ENCODE measurements at regions not wholly inside any gene's neighbourhood (a gene's known extent, or its start where the extent isn't known, plus 50 kb on each side); places are given as distances from the start of the nearest gene placed in this dataset.

DNA sequence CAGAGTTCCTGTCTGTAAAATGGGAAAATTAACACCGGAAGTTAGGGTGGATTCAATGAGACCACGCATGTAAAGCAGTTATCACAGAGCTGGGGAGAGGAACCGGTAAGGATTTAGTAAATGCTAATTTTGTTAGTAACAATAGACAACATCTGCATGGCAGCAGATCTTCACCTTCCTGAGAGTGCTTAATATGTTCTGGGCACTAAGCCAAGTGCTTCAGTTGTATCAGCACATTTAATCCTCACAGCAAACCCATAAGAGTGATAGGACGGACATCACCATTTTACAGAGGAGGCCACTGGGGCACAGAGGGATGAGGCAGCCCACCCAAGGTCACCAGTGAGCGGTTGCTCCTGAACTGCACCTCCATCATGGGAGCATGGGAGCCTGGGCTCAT lies 189.4 kb downstream of the WNT5A start:
- Histone ChIP-seq H3K9me3 (ENCODE audit: low read depth, low read length) (no peaks in the 10 kb centered on the region), H3K36me3 (ENCODE audit: insufficient read depth, low read length) (no peaks in the 10 kb centered on the region), H3K27ac (no peak overlapping the region), H3K9ac (ENCODE audit: insufficient read length) (no peak overlapping the region), H3K4me3 (no peak overlapping the region)
- TF ChIP-seq POLR2AphosphoS5 (IDR thresholded peaks at IDR 0.05; ENCODE audit: borderline replicate concordance, low read depth, low read length): no peak
- no peak for TF ChIP-seq FOXP2 (optimal IDR thresholded peaks at IDR 0.05; ENCODE audit: control extremely low read depth, extremely low read length, insufficient read depth)
- TF ChIP-seq EZH2 (IDR thresholded peaks at IDR 0.05): no peak
- DNase-seq (ENCODE audit: low read depth, low spot score): no peak

DNA sequence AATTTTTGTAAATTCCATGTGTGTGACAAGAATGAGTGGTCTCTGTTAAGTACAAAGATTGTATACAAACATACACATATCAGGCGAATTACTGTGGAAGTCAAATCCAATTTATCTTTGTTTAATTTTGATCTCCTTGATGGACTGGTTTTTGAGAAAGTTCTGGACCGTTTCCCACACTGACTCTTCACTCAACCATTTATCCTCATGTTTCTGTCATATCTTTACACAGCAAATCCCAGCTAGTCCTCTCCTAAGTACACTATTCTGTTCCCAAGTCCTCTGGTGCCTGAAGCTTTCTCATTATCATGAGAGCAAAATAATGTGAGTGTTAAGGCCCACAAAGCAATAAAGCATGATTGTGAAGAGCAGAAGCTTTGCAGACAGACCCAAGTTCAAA lies 189.9 kb downstream of the WNT5A start:
- Histone ChIP-seq H3K9ac (ENCODE audit: insufficient read length) (no peak overlapping the region), H3K4me3 (no peak overlapping the region), H3K36me3 (ENCODE audit: insufficient read depth, low read length) (no peaks in the 10 kb centered on the region), H3K9me3 (ENCODE audit: low read depth, low read length) (no peaks in the 10 kb centered on the region), H3K27ac (no peak overlapping the region)
- DNase-seq (ENCODE audit: low read depth, low spot score): no peak
- TF ChIP-seq POLR2AphosphoS5 (IDR thresholded peaks at IDR 0.05; ENCODE audit: borderline replicate concordance, low read depth, low read length): no peak
- no peak for TF ChIP-seq EZH2 (IDR thresholded peaks at IDR 0.05)
- no peak for TF ChIP-seq FOXP2 (optimal IDR thresholded peaks at IDR 0.05; ENCODE audit: control extremely low read depth, extremely low read length, insufficient read depth)

DNA sequence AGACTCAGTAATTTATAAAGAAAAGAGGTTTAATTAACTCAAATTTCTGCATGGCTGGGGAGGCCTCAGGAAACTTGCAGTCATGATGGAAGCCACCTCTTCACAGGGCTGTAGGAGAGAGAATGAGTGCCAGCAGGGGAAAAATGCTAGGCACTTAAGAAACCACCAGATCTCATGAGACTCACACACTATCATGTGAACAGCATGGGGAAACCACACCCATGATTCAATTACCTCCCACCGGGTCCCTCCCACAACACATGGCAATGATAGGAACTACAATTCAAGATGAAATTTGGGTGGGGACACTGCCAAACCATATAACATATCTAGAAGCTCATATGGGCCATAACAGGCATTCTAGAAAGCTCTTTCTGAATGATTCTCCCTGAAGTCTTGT lies 190.3 kb downstream of the WNT5A start:
- no peak overlapping the region for H3K4me3 ChIP-seq
- no peaks in the 10 kb centered on the region for H3K9me3 ChIP-seq (ENCODE audit: low read depth, low read length)
- H3K36me3 ChIP-seq (ENCODE audit: insufficient read depth, low read length): no peaks in the 10 kb centered on the region
- H3K27ac ChIP-seq: no peak overlapping the region
- no peak for DNase-seq (ENCODE audit: low read depth, low spot score)
- no peak for TF ChIP-seq EZH2 (IDR thresholded peaks at IDR 0.05)
- TF ChIP-seq FOXP2 (optimal IDR thresholded peaks at IDR 0.05; ENCODE audit: control extremely low read depth, extremely low read length, insufficient read depth): no peak
- TF ChIP-seq POLR2AphosphoS5 (IDR thresholded peaks at IDR 0.05; ENCODE audit: borderline replicate concordance, low read depth, low read length): no peak
- no peak overlapping the region for H3K9ac ChIP-seq (ENCODE audit: insufficient read length)

GRCh38 chr3:55296030-55296429 lies 191.1 kb downstream of the WNT5A start:
- Histone ChIP-seq H3K9me3 (ENCODE audit: low read depth, low read length) (no peaks in the 10 kb centered on the region), H3K4me3 (no peak overlapping the region), H3K27ac (no peak overlapping the region), H3K9ac (ENCODE audit: insufficient read length) (no peak overlapping the region), H3K36me3 (ENCODE audit: insufficient read depth, low read length) (no peaks in the 10 kb centered on the region)
- no peak for DNase-seq (ENCODE audit: low read depth, low spot score)
- TF ChIP-seq EZH2 (IDR thresholded peaks at IDR 0.05) (no peak), POLR2AphosphoS5 (IDR thresholded peaks at IDR 0.05; ENCODE audit: borderline replicate concordance, low read depth, low read length) (no peak), FOXP2 (optimal IDR thresholded peaks at IDR 0.05; ENCODE audit: control extremely low read depth, extremely low read length, insufficient read depth) (no peak)

DNA sequence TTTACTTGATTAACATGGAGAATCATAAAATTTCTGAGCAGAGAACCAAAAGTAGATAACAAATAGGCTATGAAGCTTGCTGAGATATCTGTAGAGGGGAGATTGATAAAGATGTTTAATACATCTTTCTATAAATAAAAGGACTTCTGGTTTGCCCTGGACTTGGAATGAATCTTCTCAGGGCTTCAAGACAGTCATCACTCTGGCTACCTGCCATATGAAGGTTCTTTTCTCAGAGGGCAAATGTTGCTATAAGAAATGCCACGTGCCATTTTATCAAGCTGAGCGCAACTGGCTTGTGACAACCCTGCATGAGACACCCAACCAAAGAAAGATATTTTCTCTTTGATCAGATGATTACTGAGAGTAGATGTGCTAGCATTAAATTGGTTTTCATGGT lies 192.5 kb downstream of the WNT5A start:
- Histone ChIP-seq H3K27ac (no peak overlapping the region), H3K9ac (ENCODE audit: insufficient read length) (no peak overlapping the region), H3K36me3 (ENCODE audit: insufficient read depth, low read length) (no peaks in the 10 kb centered on the region), H3K9me3 (ENCODE audit: low read depth, low read length) (no peaks in the 10 kb centered on the region), H3K4me3 (no peak overlapping the region)
- no peak for TF ChIP-seq FOXP2 (optimal IDR thresholded peaks at IDR 0.05; ENCODE audit: control extremely low read depth, extremely low read length, insufficient read depth)
- DNase-seq (ENCODE audit: low read depth, low spot score): no peak

DNA sequence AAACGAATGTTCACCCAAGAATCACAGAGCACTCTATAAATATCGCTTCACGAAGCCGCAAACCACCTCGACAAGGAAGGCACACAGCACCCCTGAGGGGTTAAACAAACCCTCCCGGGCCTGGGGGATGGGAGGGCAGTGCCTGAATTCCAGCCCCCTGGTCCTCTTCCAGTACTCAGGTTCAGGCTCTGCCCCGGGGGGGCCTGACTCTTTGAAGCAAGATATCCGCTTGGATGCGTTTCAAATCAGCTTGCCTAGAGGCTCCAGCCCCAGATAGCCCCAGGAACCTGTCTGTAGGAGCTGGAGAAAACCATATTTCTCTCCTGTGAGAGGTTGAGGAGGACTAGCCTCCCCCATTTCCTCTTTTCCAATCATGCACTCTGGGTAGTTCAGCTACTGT lies 194.7 kb downstream of the WNT5A start:
- DNase-seq (ENCODE audit: low read depth, low spot score): no peak
- no peak for TF ChIP-seq FOXP2 (optimal IDR thresholded peaks at IDR 0.05; ENCODE audit: control extremely low read depth, extremely low read length, insufficient read depth)
- TF ChIP-seq EZH2 (IDR thresholded peaks at IDR 0.05): no peak
- no peak for TF ChIP-seq POLR2AphosphoS5 (IDR thresholded peaks at IDR 0.05; ENCODE audit: borderline replicate concordance, low read depth, low read length)
- no peaks in the 10 kb centered on the region for H3K36me3 ChIP-seq (ENCODE audit: insufficient read depth, low read length)
- H3K27ac ChIP-seq: no peak overlapping the region
- no peak overlapping the region for H3K9ac ChIP-seq (ENCODE audit: insufficient read length)
- peak overlapping the region; percentile 55 for H3K4me3 ChIP-seq
- H3K9me3 ChIP-seq (ENCODE audit: low read depth, low read length): no peaks in the 10 kb centered on the region

DNA sequence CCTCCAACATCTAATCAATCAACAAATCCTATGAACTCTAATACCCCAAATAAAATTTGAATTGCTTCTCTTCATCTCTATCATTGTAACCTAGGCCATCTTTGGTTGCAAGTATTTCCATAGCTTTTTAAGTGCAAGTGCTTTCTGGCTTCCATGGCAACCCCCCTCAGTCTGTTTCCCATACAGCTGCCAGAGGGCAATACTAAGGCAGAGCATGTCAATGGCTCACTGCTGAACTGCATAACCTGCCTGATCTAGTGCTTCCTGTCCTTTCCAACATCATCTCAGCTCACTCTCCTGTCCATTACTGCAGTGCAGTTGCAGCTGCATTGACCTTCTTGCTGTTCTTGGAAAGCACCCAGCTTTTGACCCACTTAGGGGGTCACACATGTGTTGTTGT lies 198.4 kb downstream of the WNT5A start:
- no peaks in the 10 kb centered on the region for H3K36me3 ChIP-seq (ENCODE audit: insufficient read depth, low read length)
- H3K9ac ChIP-seq (ENCODE audit: insufficient read length): no peak overlapping the region
- H3K27ac ChIP-seq: no peak overlapping the region
- TF ChIP-seq EZH2 (IDR thresholded peaks at IDR 0.05): no peak
- TF ChIP-seq FOXP2 (optimal IDR thresholded peaks at IDR 0.05; ENCODE audit: control extremely low read depth, extremely low read length, insufficient read depth): no peak
- TF ChIP-seq POLR2AphosphoS5 (IDR thresholded peaks at IDR 0.05; ENCODE audit: borderline replicate concordance, low read depth, low read length): no peak
- no peak overlapping the region for H3K4me3 ChIP-seq
- no peaks in the 10 kb centered on the region for H3K9me3 ChIP-seq (ENCODE audit: low read depth, low read length)
- DNase-seq (ENCODE audit: low read depth, low spot score): no peak

DNA sequence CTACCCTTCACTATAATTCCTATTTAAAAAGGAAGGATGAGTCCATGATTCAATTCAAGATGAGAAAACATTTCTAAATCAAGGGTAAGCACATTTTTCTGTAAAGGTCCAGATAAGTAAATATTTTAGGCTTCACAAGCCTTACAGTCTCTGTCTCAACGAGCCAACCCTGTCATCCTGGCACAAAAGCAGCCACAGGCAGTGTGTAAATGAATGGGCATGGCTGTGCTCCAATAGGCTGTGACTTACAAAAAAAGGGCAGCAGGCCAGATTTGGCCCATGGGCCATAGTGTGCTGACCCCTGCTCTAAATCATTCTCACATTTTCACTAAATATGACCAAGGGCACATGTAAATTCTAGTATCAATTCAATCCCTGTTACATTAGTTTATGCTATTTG lies 200.4 kb downstream of the WNT5A start:
- Histone ChIP-seq H3K27ac (no peak overlapping the region), H3K9ac (ENCODE audit: insufficient read length) (no peak overlapping the region), H3K9me3 (ENCODE audit: low read depth, low read length) (no peaks in the 10 kb centered on the region), H3K4me3 (no peak overlapping the region), H3K36me3 (ENCODE audit: insufficient read depth, low read length) (no peaks in the 10 kb centered on the region)
- TF ChIP-seq FOXP2 (optimal IDR thresholded peaks at IDR 0.05; ENCODE audit: control extremely low read depth, extremely low read length, insufficient read depth) (no peak), POLR2AphosphoS5 (IDR thresholded peaks at IDR 0.05; ENCODE audit: borderline replicate concordance, low read depth, low read length) (no peak), EZH2 (IDR thresholded peaks at IDR 0.05) (no peak)
- no peak for DNase-seq (ENCODE audit: low read depth, low spot score)

DNA sequence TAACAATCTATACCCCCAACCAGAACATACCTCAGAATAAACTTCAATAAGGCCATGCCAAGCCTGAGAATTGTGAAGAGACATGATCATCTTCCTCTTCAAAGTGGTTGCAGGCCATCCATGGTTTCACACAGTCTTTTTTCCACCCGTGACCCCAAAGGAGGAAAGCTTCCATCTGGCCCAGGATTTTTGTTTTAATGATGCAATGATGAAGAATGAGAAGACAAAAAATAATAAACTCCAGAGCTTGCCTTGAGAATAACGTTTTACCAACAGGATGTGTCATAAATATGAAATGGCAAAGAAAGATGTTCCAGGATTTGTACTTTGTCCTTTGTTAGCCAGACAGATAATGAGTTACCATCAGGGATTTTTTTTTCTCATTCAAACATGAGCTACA lies 201.9 kb downstream of the WNT5A start:
- Histone ChIP-seq H3K9me3 (ENCODE audit: low read depth, low read length) (no peaks in the 10 kb centered on the region), H3K36me3 (ENCODE audit: insufficient read depth, low read length) (no peaks in the 10 kb centered on the region), H3K4me3 (no peak overlapping the region), H3K9ac (ENCODE audit: insufficient read length) (no peak overlapping the region), H3K27ac (no peak overlapping the region)
- TF ChIP-seq POLR2AphosphoS5 (IDR thresholded peaks at IDR 0.05; ENCODE audit: borderline replicate concordance, low read depth, low read length) (no peak), EZH2 (IDR thresholded peaks at IDR 0.05) (no peak), FOXP2 (optimal IDR thresholded peaks at IDR 0.05; ENCODE audit: control extremely low read depth, extremely low read length, insufficient read depth) (no peak)
- no peak for DNase-seq (ENCODE audit: low read depth, low spot score)

Measured in SK-N-MC (cell line).